ENCODE measurements at regions not wholly inside any gene's neighbourhood (a gene's known extent, or its start where the extent isn't known, plus 50 kb on each side); places are given as distances from the start of the nearest gene placed in this dataset.

GRCh38 chr12:98418357-98419075, 96.9 kb upstream of the TMPO start:
- DNase-seq (ENCODE audit: insufficient read length, low spot score): no peak
- no peak for FAIRE-seq
- TF ChIP-seq, protein P1, sequence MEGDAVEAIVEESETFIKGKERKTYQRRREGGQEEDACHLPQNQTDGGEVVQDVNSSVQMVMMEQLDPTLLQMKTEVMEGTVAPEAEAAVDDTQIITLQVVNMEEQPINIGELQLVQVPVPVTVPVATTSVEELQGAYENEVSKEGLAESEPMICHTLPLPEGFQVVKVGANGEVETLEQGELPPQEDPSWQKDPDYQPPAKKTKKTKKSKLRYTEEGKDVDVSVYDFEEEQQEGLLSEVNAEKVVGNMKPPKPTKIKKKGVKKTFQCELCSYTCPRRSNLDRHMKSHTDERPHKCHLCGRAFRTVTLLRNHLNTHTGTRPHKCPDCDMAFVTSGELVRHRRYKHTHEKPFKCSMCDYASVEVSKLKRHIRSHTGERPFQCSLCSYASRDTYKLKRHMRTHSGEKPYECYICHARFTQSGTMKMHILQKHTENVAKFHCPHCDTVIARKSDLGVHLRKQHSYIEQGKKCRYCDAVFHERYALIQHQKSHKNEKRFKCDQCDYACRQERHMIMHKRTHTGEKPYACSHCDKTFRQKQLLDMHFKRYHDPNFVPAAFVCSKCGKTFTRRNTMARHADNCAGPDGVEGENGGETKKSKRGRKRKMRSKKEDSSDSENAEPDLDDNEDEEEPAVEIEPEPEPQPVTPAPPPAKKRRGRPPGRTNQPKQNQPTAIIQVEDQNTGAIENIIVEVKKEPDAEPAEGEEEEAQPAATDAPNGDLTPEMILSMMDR (IDR thresholded peaks at IDR 0.05; ENCODE audit: insufficient read depth, missing control alignments): no peak

DNA sequence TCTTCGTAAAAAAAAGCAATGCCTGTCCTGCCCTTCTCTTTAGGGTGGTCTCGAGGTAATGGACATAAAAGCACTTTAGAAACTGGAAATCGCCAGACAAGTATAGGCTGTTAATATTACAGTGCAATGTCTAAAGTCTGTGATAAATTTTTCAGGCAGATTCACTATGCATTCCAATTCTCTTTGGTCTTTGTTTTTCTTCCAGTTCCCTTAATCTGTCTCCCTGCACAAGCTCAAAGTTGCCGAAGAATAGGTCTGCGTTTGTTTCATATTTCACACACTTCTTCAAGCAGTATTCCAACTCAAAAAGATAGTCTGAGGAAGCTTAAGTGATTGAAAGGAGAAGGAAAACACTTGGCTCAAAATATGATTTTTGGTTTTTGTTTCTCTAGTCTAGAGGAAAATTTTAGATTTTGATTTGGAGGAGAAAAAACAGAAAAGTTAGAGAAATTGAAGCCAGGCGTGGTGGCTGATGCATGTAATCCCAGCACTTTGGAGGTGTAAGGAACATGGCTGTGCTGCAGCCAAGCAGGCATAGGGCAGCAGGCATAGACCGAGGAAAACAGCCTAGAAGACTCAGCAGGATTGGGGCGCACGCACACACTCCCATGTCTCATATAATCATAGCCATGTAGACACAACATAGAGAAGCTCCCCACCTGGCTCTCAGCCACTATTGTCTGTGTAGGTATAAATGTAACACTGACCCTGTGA, 96.2 kb upstream of the TMPO start:
- FAIRE-seq: no peak
- TF ChIP-seq, protein P1 (IDR thresholded peaks at IDR 0.05; ENCODE audit: insufficient read depth, missing control alignments): no peak
- DNase-seq (ENCODE audit: insufficient read length, low spot score): no peak

DNA sequence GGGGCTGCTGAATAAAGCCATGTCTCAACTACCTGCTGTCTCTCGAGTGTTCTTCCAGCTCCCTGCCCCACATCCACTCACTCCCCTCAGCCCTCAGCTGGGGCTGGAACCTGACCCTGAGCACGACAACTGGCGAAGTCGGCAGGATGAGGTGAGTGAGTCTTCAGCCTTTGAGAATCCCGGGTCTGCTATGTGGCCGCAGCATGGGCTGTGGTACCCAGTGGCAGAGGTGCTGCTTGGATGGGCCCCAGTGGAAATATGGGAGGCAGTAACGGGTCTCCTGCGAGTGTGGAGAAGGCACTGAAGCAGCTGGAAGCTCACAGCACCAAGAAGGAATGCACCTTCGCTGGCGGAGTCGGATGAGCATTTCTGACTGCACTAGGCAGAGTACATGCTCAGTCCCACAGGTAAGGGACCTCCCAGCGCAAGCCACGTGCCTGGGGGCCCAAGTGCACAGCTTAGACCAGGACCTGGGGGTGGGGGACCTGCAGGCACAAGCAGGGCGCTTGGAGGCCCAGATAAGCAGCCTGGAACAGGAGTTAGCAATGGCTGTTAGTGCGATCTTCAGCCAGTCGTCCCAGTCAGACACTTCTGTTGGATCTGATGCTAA, 95.5 kb upstream of the TMPO start:
- no peak for FAIRE-seq
- no peak for DNase-seq (ENCODE audit: insufficient read length, low spot score)
- TF ChIP-seq, protein P1 (IDR thresholded peaks at IDR 0.05; ENCODE audit: insufficient read depth, missing control alignments): no peak

GRCh38 chr12:98420461-98420860, 94.9 kb upstream of the TMPO start:
- FAIRE-seq: no peak
- TF ChIP-seq, protein P1 (IDR thresholded peaks at IDR 0.05; ENCODE audit: insufficient read depth, missing control alignments): no peak
- DNase-seq (ENCODE audit: insufficient read length, low spot score): no peak

DNA sequence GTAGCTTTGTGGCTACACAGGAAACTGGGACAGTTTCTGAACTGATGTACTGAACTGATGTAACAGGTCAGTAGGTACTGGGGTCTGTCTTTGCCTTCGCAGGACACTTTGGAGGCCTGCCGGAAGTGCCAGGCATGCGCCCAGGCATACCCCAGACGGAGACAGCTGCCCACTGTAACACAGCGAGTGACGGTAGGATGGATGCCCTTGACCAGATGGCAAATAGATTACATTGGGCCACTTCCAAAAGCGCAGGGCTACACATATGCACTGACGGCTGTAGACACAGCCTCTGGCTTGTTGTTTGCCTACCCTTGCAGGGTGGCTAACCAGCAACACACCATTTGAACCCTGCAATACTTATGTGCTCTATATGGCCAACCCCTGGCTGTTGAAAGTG, 94.1 kb upstream of the TMPO start:
- DNase-seq (ENCODE audit: insufficient read length, low spot score) (no peak), FAIRE-seq (no peak)

DNA sequence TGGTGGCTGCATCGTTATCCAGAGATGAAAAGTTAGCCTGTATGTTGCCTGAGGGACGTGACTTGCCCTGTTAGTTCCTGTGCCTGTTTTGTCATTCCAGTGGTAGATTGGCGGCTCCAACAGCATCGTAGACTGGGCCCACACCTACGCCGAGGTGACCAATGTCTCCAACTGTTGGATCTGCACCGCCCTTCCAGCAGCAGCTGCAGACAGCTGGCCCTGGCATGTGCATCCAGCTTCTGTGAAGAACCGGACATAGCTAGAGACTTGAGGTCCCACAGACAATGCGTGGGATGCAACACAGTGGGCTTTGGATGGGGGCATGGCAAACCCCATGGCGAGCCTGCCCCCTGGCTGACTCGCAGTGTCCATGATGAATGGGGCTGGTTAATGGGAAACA, 93.0 kb upstream of the TMPO start:
- DNase-seq (ENCODE audit: insufficient read length, low spot score) (no peak), FAIRE-seq (no peak)
- TF ChIP-seq, protein P1 (IDR thresholded peaks at IDR 0.05; ENCODE audit: insufficient read depth, missing control alignments): no peak

More for the DNA sequence above, 94.1 kb upstream of the TMPO start:
- TF ChIP-seq, protein P1 (IDR thresholded peaks at IDR 0.05; ENCODE audit: insufficient read depth, missing control alignments): no peak
